Fibroblast of villous mesenchyme (primary cell): ENCODE measurements at regions not wholly inside any gene's neighbourhood (a gene's known extent, or its start where the extent isn't known, plus 50 kb on each side); places are given as distances from the start of the nearest gene placed in this dataset.
A peak's percentile ranks its signal among the peaks of the same experiment; 100 is the strongest.

Source experiments
- DNase-seq: peaks from one replicate; pipeline ENCODE4 v3.0.0-alpha.2; 2010; ENCODE audit warnings: low read depth
- H3K4me3 ChIP-seq: 2 replicates; pipeline ENCODE4 v1.5.1; 2011; ENCODE audit warnings: low read depth, mild to moderate bottlenecking, low read length
- TF ChIP-seq, protein P1 (sequence below): IDR thresholded peaks from 2 replicates; pipeline ENCODE4 v1.5.1; 2012; ENCODE audit warnings: low read depth, mild to moderate bottlenecking, low read length; ENCODE audit not compliant: insufficient read depth

DNA sequence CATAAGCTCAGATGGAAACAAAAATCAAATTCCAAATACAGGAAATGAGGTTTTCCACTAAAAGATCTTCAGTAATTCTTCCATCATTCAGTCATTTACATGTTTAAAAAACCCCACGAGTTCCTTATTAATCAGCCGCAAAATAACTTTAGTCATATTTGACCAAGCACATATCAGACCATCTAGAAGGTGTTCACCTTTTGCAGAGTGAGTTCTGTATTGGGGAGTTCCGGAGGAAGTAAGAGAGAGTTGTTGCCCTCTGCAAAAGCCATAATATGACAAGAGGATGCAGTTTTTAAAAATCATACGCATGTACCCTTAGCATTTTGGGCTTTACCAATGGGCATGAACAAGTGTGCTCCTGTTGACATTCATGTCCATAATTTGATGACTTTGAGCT, 61.6 kb downstream of the CCR1 start:
- H3K4me3 ChIP-seq: no peak overlapping the region
- no peak for DNase-seq
- TF ChIP-seq, protein P1, sequence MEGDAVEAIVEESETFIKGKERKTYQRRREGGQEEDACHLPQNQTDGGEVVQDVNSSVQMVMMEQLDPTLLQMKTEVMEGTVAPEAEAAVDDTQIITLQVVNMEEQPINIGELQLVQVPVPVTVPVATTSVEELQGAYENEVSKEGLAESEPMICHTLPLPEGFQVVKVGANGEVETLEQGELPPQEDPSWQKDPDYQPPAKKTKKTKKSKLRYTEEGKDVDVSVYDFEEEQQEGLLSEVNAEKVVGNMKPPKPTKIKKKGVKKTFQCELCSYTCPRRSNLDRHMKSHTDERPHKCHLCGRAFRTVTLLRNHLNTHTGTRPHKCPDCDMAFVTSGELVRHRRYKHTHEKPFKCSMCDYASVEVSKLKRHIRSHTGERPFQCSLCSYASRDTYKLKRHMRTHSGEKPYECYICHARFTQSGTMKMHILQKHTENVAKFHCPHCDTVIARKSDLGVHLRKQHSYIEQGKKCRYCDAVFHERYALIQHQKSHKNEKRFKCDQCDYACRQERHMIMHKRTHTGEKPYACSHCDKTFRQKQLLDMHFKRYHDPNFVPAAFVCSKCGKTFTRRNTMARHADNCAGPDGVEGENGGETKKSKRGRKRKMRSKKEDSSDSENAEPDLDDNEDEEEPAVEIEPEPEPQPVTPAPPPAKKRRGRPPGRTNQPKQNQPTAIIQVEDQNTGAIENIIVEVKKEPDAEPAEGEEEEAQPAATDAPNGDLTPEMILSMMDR: no peak

DNA sequence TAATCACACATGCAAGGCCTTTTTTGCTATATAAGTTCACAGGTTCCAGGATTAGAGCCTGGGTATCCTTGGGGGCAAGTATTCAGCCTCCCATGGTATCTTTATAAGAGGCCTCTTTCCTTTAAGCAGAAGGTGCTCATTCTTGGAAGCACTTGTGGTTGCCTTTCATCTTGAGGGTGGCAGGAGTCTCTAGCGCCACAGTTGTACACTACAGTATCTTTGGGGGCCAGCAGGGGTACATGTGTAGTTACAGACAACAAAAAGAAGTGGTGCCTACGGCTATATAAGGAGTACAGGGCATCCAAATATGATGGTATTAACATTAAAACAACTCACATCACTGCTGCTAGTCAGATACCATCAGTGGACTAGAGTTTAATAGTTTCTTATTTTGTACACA, 62.1 kb downstream of the CCR1 start:
- TF ChIP-seq, protein P1: no peak
- DNase-seq: no peak
- H3K4me3 ChIP-seq: no peak overlapping the region

DNA sequence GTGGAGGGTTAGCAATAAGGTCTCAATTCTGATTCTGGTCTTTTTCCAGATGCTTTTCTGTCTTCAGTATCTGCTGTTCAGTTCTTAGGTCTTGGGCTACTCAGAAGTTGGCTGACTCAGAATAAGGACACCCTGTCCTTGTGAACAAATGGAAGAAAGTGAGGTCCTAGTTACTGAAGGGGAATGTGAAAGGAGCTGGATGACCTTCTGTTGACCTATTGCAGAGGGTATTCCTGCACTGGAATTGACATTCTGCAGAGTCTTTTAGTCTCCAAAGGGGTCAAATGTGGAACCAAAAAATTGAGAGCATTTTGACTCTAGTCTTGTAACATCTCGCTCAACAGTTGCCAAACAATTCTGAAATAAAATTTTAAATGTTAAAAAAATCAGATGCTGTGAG, 63.0 kb downstream of the CCR1 start:
- TF ChIP-seq, protein P1: no peak
- H3K4me3 ChIP-seq: no peak overlapping the region
- DNase-seq: no peak

DNA sequence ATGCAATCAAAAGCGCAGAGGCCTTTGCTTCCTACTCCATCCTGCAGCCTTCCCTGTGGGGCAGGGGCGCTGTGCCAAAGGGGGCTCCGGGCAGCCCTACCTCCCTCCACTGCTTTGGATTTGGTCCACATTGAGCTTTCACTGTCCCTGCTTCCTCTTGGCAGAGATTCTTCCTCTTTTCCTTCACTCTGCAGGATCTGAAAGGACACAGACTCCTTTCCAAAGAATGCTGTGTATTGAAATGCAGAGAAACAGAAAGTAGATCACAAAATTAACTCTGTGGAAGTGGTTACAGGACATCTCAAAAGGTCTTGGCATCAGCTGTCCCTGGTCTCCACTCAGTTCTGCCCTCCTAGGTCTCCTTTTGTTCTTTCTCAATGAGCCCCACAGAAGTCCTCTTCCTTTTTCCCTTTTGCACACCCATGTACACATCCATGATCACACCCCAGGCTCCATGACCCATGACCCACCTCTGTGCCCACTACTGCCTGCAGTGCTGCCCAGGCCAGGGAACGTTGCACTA, 64.1 kb downstream of the CCR1 start:
- DNase-seq: no peak
- no peak overlapping the region for H3K4me3 ChIP-seq
- TF ChIP-seq, protein P1: no peak

DNA sequence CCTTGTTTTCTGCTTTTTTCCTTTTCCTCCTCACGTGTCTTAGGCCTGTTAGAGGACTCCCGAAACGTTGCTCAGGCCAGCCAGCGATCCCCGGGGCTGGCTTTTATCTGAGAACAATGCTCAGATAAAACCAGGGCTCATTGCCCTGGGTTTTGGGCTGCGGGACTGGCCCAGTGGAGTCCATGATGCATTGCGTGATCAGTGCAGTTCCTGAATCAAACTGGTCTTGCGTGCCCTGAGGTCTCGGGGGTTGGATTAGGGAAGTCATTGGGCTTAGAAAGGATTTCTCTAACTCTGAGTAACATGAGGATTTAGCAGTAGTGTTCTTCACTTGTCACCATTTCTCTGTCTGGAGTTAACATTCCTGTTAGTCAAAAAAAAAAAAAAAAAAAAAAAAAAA, 66.3 kb downstream of the CCR1 start:
- DNase-seq: no peak
- no peak overlapping the region for H3K4me3 ChIP-seq
- TF ChIP-seq, protein P1: no peak

DNA sequence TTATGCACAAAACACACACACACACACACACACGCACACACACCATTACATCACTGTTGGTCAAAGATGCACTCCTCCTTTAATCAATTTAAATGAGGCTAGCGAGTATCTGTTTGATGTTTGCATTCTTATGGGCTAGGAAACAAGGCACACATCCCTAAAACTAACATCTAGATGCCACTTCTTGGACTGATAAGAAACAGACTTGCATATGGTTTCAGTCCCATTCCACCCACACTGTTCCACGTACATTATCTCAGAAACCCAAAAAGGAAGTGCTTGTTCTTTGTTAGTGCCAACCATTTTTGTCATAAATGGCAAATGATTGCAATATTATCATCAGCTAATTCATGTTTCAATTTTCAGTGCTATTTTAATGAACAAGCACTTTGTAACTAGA, 69.5 kb downstream of the CCR1 start:
- TF ChIP-seq, protein P1: no peak
- H3K4me3 ChIP-seq: no peak overlapping the region
- peak; percentile 24 for DNase-seq

DNA sequence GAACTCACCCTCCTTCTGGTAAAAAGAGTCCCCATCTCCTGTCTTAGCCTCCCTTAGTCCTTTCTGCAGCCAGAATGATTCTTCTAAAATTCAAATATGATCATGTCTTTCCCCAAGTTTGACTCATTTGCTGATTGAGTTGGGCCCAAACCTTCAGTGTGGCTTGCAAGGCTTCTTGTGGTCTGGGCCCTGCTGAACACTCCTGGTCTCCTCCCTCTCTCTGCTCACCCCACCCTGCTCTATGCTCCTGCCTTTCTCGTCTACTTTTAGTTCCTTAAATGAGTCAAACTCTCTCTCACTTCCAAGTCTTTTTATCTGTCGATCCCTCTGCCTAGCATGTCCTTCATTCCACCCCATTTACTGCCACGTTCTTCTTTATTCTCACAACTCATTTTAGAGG, 72.6 kb downstream of the CCR1 start:
- no peak overlapping the region for H3K4me3 ChIP-seq
- DNase-seq: no peak
- TF ChIP-seq, protein P1: no peak
